ENCODE measurements at regions not wholly inside any gene's neighbourhood (a gene's known extent, or its start where the extent isn't known, plus 50 kb on each side); places are given as distances from the start of the nearest gene placed in this dataset.
"Not testable (repeated sequence)": the region's sequence is repeated elsewhere in the genome, so short reads cannot be mapped to it uniquely, and the experiment has no call there.

DNA sequence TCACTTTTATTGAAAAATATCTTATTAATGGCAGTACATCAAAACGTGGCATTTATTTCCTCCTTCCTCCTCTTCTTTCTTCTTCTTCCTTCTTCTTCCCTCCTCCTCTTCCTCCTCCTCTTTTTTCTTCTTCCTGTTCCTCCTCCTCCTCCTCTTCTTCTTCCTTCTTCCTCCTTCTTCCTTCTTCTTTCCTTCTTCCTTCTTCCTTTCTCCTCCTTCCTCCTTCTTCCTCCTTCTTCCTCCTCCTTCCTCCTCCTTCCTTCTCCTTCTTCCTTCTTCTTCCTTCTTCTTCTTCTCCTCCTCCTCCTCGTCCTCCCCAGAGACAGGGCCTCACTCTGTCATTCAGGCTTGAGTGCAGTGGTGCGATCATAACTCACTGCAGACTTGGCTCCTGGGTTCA is 457.2 kb downstream of the AEBP2 start:
- Histone ChIP-seq H3K9me3 (replicated peaks; ENCODE audit: low read length) (no peaks in the 10 kb centered on the region), H3K27me3 (ENCODE audit: control insufficient read depth, insufficient read depth, low read length) (no peaks in the 10 kb centered on the region), H3K4me3 (ENCODE audit: low read length) (no peak overlapping the region), H3K9ac (ENCODE audit: low read depth, low read length) (no peak overlapping the region), H3K4me1 (ENCODE audit: control insufficient read depth, insufficient read depth, low read length) (peaks cover 9% of the 10 kb centered on the region), H3K4me2 (ENCODE audit: low read length) (no peak overlapping the region), H3K36me3 (ENCODE audit: insufficient read depth, low read length) (no peaks in the 10 kb centered on the region)

DNA sequence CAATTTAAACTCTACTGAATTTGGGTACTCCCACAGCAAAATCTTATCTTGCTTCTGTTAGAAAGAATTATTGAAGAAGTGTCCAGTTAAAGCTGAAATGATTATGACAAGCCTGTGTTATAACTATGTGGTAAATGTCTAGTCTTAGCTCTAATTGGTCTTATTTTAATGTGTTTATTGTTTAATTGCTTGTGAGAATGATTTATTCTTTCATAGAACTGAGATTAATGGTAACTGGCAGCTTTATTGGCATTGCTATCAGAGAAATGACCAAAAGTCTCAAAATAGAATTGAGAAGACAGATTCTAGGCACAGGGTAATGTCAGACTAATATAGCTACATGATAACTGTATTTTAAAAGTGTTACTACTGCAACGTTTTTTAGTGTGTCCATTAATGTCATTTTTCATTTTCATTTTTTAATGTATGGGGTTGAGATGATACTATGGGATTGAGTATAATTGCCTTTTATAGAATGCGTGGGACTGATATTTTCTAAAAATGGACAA is 458.7 kb downstream of the AEBP2 start:
- no peak overlapping the region for H3K4me2 ChIP-seq (ENCODE audit: low read length)
- peaks cover 9% of the 10 kb centered on the region for H3K4me1 ChIP-seq (ENCODE audit: control insufficient read depth, insufficient read depth, low read length)
- H3K27me3 ChIP-seq (ENCODE audit: control insufficient read depth, insufficient read depth, low read length): no peaks in the 10 kb centered on the region
- H3K36me3 ChIP-seq (ENCODE audit: insufficient read depth, low read length): no peaks in the 10 kb centered on the region
- H3K9ac ChIP-seq (ENCODE audit: low read depth, low read length): no peak overlapping the region
- H3K9me3 ChIP-seq (replicated peaks; ENCODE audit: low read length): no peaks in the 10 kb centered on the region
- H3K4me3 ChIP-seq (ENCODE audit: low read length): no peak overlapping the region

DNA sequence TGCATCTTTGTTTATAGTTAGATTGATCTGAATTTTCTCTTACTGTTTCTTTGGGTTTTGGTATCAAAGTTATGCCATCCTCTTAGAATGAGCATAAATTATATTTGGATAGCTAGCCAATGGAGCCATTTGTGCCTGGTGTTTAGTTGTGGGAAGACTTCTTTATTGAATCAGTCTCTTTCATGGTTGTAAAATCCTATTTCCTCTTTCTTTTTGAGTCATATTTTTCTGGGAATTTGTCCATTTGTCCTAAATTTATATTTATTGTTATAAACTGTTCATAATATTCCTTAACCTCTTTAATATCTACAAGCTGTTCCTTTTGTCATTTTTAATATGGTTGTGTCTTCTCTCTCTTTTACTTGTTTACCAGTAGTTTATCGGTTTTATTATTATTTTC is 462.5 kb downstream of the AEBP2 start:
- no peak overlapping the region for H3K4me3 ChIP-seq (ENCODE audit: low read length)
- H3K4me1 ChIP-seq (ENCODE audit: control insufficient read depth, insufficient read depth, low read length): no peaks in the 10 kb centered on the region
- H3K9ac ChIP-seq (ENCODE audit: low read depth, low read length): no peak overlapping the region
- no peaks in the 10 kb centered on the region for H3K36me3 ChIP-seq (ENCODE audit: insufficient read depth, low read length)
- H3K9me3 ChIP-seq (replicated peaks; ENCODE audit: low read length): no peaks in the 10 kb centered on the region
- H3K4me2 ChIP-seq (ENCODE audit: low read length): no peak overlapping the region
- H3K27me3 ChIP-seq (ENCODE audit: control insufficient read depth, insufficient read depth, low read length): no peaks in the 10 kb centered on the region

DNA sequence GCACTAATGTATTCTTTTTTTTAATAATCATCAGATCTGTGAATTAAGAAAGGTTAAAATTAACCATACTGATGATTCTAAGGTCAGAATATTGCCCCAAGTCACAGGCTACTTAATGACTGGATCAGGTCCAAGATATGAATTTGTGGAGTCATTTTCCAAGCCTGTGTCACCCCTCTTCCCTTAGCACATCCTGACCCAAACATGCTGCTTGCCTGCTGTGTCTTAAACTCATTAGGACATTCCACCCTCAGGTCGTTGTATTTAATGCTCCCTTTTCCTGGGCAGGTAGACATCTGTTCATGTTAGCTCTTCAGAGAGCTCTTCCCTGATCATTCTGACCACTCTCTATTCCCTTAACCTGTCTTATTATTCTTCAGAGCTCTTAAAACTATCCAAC is 463.5 kb upstream of the PDE3A start:
- H3K27me3 ChIP-seq (ENCODE audit: control insufficient read depth, insufficient read depth, low read length): no peaks in the 10 kb centered on the region
- no peak overlapping the region for H3K4me3 ChIP-seq (ENCODE audit: low read length)
- no peaks in the 10 kb centered on the region for H3K9me3 ChIP-seq (replicated peaks; ENCODE audit: low read length)
- H3K36me3 ChIP-seq (ENCODE audit: insufficient read depth, low read length): no peaks in the 10 kb centered on the region
- H3K4me1 ChIP-seq (ENCODE audit: control insufficient read depth, insufficient read depth, low read length): no peaks in the 10 kb centered on the region
- no peak overlapping the region for H3K4me2 ChIP-seq (ENCODE audit: low read length)
- H3K9ac ChIP-seq (ENCODE audit: low read depth, low read length): no peak overlapping the region

DNA sequence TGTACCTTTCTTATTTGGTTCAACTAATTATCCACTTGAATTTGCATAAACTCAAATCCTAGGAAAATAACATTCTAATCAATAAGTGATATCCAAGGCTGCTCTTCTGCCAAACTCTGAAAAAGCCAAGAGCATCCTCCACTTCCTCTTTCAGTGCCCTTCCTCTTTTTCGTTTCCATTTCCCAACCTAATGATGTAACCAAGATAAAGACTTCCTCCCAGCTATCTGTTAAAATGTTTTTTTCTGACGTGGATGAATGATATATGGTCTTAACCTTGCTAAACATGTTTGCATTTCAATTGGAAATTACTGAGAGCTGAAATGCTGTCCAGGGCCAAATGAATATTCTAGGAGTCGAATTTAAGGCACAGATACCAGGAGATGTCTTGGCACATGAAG is 459.5 kb upstream of the PDE3A start:
- H3K27me3 ChIP-seq (ENCODE audit: control insufficient read depth, insufficient read depth, low read length): no peaks in the 10 kb centered on the region

DNA sequence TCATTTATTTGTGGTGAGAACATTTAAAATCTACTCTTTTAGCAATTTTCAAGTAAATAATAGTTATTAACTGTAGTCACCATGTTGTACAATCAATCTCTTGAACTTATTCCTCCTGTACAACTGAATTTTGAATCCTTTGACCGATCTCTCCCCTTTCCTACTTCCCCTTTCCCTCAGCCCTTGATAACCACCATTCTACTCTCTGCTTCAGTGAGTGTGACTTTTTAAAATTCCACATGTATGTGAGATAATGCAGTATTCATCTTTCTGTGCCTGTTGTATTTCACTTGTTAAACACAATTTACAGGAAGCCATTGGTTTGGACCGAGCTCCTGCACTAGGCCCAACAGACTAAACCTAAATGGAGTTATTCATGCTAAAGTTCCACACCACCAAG is 458.9 kb upstream of the PDE3A start:
- Histone ChIP-seq H3K4me3 (ENCODE audit: low read length) (no peak overlapping the region), H3K4me1 (ENCODE audit: control insufficient read depth, insufficient read depth, low read length) (no peaks in the 10 kb centered on the region), H3K9ac (ENCODE audit: low read depth, low read length) (no peak overlapping the region), H3K36me3 (ENCODE audit: insufficient read depth, low read length) (no peaks in the 10 kb centered on the region), H3K4me2 (ENCODE audit: low read length) (no peak overlapping the region), H3K9me3 (replicated peaks; ENCODE audit: low read length) (no peaks in the 10 kb centered on the region), H3K27me3 (ENCODE audit: control insufficient read depth, insufficient read depth, low read length) (no peaks in the 10 kb centered on the region)

More for the DNA sequence above, 459.5 kb upstream of the PDE3A start:
- H3K9me3 ChIP-seq (replicated peaks; ENCODE audit: low read length): no peaks in the 10 kb centered on the region
- no peak overlapping the region for H3K9ac ChIP-seq (ENCODE audit: low read depth, low read length)
- H3K4me1 ChIP-seq (ENCODE audit: control insufficient read depth, insufficient read depth, low read length): no peaks in the 10 kb centered on the region
- H3K36me3 ChIP-seq (ENCODE audit: insufficient read depth, low read length): no peaks in the 10 kb centered on the region
- H3K4me2 ChIP-seq (ENCODE audit: low read length): no peak overlapping the region
- H3K4me3 ChIP-seq (ENCODE audit: low read length): no peak overlapping the region

DNA sequence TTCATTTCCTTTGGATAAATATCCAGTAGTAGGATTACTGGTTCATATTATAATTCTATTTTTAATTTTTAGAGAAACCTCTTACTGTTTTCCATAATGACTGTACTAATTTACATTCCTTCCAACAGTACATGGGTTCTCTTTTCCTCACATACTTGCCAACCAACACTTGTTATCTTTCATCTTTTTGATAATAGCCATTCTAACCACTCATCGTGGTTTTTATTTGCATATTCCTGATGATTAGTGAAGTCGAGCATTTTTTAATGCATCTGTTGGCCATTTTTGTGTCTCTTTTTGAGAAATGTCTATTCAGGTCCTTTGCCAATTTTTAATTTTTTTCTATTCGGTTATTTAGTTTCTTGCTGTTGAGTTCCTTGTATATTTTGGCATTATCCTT is 457.7 kb upstream of the PDE3A start:
- Histone ChIP-seq H3K9ac (ENCODE audit: low read depth, low read length) (no peak overlapping the region), H3K9me3 (replicated peaks; ENCODE audit: low read length) (no peaks in the 10 kb centered on the region), H3K4me2 (ENCODE audit: low read length) (no peak overlapping the region), H3K27me3 (ENCODE audit: control insufficient read depth, insufficient read depth, low read length) (no peaks in the 10 kb centered on the region), H3K4me1 (ENCODE audit: control insufficient read depth, insufficient read depth, low read length) (no peaks in the 10 kb centered on the region), H3K4me3 (ENCODE audit: low read length) (no peak overlapping the region), H3K36me3 (ENCODE audit: insufficient read depth, low read length) (no peaks in the 10 kb centered on the region)

DNA sequence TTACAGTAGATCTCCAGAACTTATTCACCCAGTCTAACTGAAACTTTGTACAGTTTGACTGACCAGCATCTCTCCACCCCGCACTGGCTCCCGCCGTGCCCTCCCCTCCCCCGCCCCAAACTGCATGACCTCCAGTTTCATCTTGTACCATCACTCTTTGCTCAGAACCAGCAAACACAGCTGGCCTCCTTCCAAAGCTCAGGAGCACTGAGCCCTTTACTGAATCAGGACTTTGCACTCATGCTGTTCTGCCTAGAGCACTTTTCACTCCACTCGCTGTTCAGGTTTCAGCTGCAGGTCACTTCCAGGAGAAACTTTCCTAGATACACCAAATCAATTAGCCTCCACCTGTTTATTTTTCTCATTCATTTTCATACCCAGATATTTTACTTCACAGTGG is 455.3 kb upstream of the PDE3A start:
- Histone ChIP-seq H3K36me3 (ENCODE audit: insufficient read depth, low read length) (no peaks in the 10 kb centered on the region), H3K9ac (ENCODE audit: low read depth, low read length) (no peak overlapping the region), H3K4me1 (ENCODE audit: control insufficient read depth, insufficient read depth, low read length) (no peaks in the 10 kb centered on the region), H3K4me2 (ENCODE audit: low read length) (no peak overlapping the region), H3K9me3 (replicated peaks; ENCODE audit: low read length) (no peaks in the 10 kb centered on the region), H3K4me3 (ENCODE audit: low read length) (no peak overlapping the region), H3K27me3 (ENCODE audit: control insufficient read depth, insufficient read depth, low read length) (no peaks in the 10 kb centered on the region)

DNA sequence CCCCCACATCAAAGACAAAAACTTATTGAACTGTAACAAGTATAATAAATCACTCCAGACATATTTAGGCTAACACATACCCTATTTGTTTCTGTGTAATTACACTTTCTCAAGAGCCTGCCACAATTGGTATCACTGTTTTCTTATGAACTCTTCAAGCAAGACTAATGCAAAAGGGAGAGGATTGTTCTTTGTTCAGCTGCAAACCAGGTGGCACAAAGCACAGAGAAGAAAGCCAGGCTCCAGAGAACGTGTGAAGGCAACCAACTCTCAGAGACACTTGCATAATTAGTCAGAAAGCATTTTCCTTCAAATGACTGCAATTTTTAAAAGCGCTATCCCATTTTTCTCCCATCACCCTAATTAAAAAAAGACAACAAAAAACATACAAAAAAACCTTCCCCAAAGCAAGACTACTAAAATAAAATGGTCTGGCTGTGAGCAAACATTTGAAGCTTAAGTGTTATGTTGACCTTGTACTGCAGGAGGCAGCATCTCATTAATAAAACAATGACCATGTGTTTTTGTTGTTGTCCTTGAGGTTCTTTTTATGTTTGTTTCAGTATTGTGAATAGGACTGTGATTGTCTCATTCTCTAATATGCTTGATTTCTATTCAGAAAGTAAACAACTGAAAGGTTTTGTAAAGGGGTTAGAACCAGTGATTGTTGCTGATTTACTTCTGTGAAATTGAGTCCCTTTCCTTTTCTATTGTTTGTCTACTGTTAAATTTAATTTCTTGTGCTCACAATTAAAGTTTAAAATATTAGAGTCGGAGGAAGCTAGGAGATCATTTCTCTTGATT is 452.7 kb upstream of the PDE3A start:
- no peaks in the 10 kb centered on the region for H3K4me1 ChIP-seq (ENCODE audit: control insufficient read depth, insufficient read depth, low read length)
- H3K9ac ChIP-seq (ENCODE audit: low read depth, low read length): no peak overlapping the region
- H3K4me2 ChIP-seq (ENCODE audit: low read length): no peak overlapping the region
- H3K9me3 ChIP-seq (replicated peaks; ENCODE audit: low read length): no peaks in the 10 kb centered on the region
- no peak overlapping the region for H3K4me3 ChIP-seq (ENCODE audit: low read length)
- H3K27me3 ChIP-seq (ENCODE audit: control insufficient read depth, insufficient read depth, low read length): no peaks in the 10 kb centered on the region
- no peaks in the 10 kb centered on the region for H3K36me3 ChIP-seq (ENCODE audit: insufficient read depth, low read length)

DNA sequence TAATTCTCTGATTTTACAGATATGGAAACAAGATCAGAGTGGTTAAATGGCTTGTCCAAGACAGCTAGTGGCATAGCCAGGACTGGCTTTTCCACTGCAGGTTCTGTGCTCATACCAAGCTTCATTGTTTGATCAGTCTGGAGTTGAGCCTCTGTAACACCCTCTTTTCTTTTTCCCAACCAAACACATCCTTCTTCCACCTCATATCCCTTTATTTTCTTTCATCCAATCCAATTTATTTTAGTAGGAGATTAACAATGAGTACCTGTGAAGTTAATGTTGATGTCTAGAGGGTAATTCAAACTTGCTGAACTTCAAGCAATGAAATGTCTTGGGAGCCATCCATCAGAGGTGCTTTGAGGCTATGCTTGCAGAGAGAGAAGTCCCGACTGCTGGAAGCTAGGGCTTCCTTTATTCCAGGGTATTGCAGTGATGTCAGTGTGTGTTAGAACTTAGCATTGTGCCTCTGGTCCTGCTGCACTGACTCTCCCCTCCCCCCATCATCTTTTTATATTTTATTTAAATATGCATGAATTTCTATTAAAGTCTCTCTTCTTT is 452.1 kb upstream of the PDE3A start:
- Histone ChIP-seq H3K4me3 (ENCODE audit: low read length) (no peak overlapping the region), H3K4me1 (ENCODE audit: control insufficient read depth, insufficient read depth, low read length) (no peaks in the 10 kb centered on the region), H3K9ac (ENCODE audit: low read depth, low read length) (no peak overlapping the region), H3K27me3 (ENCODE audit: control insufficient read depth, insufficient read depth, low read length) (no peaks in the 10 kb centered on the region), H3K36me3 (ENCODE audit: insufficient read depth, low read length) (no peaks in the 10 kb centered on the region), H3K9me3 (replicated peaks; ENCODE audit: low read length) (no peaks in the 10 kb centered on the region), H3K4me2 (ENCODE audit: low read length) (no peak overlapping the region)

DNA sequence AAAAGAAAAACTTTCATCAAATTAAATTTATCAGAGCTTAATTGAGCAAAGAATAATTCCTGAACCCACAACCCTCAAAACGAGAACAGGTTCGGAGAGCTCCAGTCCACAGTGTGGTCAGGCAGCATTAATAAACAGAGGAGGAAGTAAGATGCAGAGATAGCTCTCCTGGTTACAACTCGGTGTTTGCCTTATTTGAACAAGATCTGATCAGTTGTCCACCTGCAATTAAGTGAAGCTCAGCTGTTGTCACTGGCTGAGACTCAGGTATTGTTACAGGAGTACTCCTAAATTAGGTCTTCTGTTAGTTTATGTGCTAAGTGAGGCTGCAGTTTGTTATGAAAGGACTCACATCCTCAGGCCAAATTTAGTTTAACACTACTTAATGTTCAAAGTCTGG is 451.4 kb upstream of the PDE3A start:
- Histone ChIP-seq H3K4me2 (ENCODE audit: low read length) (no peak overlapping the region), H3K4me3 (ENCODE audit: low read length) (no peak overlapping the region), H3K9ac (ENCODE audit: low read depth, low read length) (no peak overlapping the region), H3K36me3 (ENCODE audit: insufficient read depth, low read length) (no peaks in the 10 kb centered on the region), H3K4me1 (ENCODE audit: control insufficient read depth, insufficient read depth, low read length) (no peaks in the 10 kb centered on the region), H3K27me3 (ENCODE audit: control insufficient read depth, insufficient read depth, low read length) (no peaks in the 10 kb centered on the region), H3K9me3 (replicated peaks; ENCODE audit: low read length) (no peaks in the 10 kb centered on the region)

DNA sequence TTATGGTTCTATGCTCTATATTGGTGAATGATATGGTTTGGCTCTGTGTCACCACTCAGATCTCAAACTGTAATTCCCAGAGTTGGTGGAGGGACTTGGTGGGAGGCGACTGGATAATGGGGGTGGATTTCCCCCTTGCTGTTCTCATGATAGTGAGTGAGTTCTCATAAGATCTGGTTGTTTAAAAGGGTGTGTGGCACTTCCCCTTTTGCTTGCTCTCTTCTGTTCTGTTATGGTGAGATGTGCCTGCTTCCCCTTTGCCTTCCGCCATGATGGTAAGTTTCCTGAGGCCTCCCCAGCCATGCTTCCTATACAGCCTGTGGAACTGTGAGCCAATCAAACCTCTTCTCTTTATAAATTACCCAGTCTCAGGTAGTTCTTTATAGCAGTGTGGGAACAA is 446.6 kb upstream of the PDE3A start:
- not testable (repeated sequence) for H3K4me3 ChIP-seq (ENCODE audit: low read length); H3K36me3 ChIP-seq (ENCODE audit: insufficient read depth, low read length)

More for the DNA sequence above, 446.6 kb upstream of the PDE3A start:
- not testable (repeated sequence) for H3K4me1 ChIP-seq (ENCODE audit: control insufficient read depth, insufficient read depth, low read length); H3K9ac ChIP-seq (ENCODE audit: low read depth, low read length); H3K9me3 ChIP-seq (replicated peaks; ENCODE audit: low read length); H3K27me3 ChIP-seq (ENCODE audit: control insufficient read depth, insufficient read depth, low read length); H3K4me2 ChIP-seq (ENCODE audit: low read length)

Measured in skeletal muscle satellite cell (primary cell).